ENCODE measurements at regions not wholly inside any gene's neighbourhood (a gene's known extent, or its start where the extent isn't known, plus 50 kb on each side); places are given as distances from the start of the nearest gene placed in this dataset.

GRCh38 chr9:12413986-12414385, 279.2 kb upstream of the TYRP1 start:
- Histone ChIP-seq H2AFZ (ENCODE audit: insufficient read depth, low read depth, low read length, poor library complexity, severe bottlenecking) (no peak overlapping the region), H3K79me2 (ENCODE audit: control insufficient read depth, insufficient read depth, low read length) (no peaks in the 10 kb centered on the region), H3K9ac (ENCODE audit: low read length) (no peak overlapping the region), H3K9me3 (ENCODE audit: control extremely low read depth in 1 of 3, control insufficient read depth in 2 of 3, insufficient read depth in 1 of 3, low read length in 2 of 3) (peaks cover 0 to 2% (median 0%) of the 10 kb centered on the region in 3 donors), H3K4me1 (ENCODE audit: control insufficient read depth in 2 of 2, insufficient read depth in 2 of 2, low read length in 2 of 2) (no peaks in the 10 kb centered on the region), H3K36me3 (replicated peaks in 1 of 2; ENCODE audit: control extremely low read depth in 1 of 2, control insufficient read depth in 1 of 2, extremely low read depth in 1 of 2, insufficient read depth in 2 of 2, low read length in 1 of 2) (no peaks in the 10 kb centered on the region), H3K4me2 (replicated peaks; ENCODE audit: low read depth, low read length, poor library complexity, severe bottlenecking) (no peak overlapping the region), H3K27me3 (replicated peaks in 1 of 4; ENCODE audit: control extremely low read depth in 1 of 4, control insufficient read depth in 3 of 4, insufficient read depth in 4 of 4, low read length in 3 of 4) (no peaks in the 10 kb centered on the region), H4K20me1 (ENCODE audit: control insufficient read depth, insufficient read depth, low read length, poor library complexity, severe bottlenecking) (no peaks in the 10 kb centered on the region), H3K4me3 (ENCODE audit: control extremely low read depth in 1 of 5, extremely low read depth in 1 of 5, insufficient read depth in 1 of 5, low read depth in 2 of 5, low read length in 4 of 5) (no peak overlapping the region), H3K27ac (ENCODE audit: low read length in 2 of 2) (no peak overlapping the region)
- ATAC-seq (ENCODE audit: low read depth) (no peak), DNase-seq (no peak)
- Mint-ChIP-seq H3K27ac (no peak overlapping the region), H3K4me1 (no peaks in the 10 kb centered on the region), H3K9me3 (ENCODE audit: insufficient read depth) (peaks cover 4% of the 10 kb centered on the region), H3K4me3 (no peak overlapping the region), H3K27me3 (no peaks in the 10 kb centered on the region)
- no CpG with 5 or more reads among the region's 2 CpGs for WGBS (ENCODE audit: insufficient coverage)
- ChIA-PET CTCF (no interaction called here), POLR2A (no interaction called here)
- TF ChIP-seq EZH2 (IDR thresholded peaks at IDR 0.05; ENCODE audit: borderline replicate concordance, insufficient read depth, low read depth, low read length, poor library complexity, severe bottlenecking) = no peak
- TF ChIP-seq CTCF (IDR thresholded peaks at IDR 0.05) = no peak
- intact Hi-C loops (cut with micrococcal nuclease) = no loop called here

GRCh38 chr9:12414514-12414913, 278.7 kb upstream of the TYRP1 start:
- Histone ChIP-seq H2AFZ (ENCODE audit: insufficient read depth, low read depth, low read length, poor library complexity, severe bottlenecking) (no peak overlapping the region), H3K27ac (ENCODE audit: low read length in 2 of 2) (no peak overlapping the region), H3K9ac (ENCODE audit: low read length) (no peak overlapping the region), H3K9me3 (ENCODE audit: control extremely low read depth in 1 of 3, control insufficient read depth in 2 of 3, insufficient read depth in 1 of 3, low read length in 2 of 3) (peaks cover 0 to 2% (median 0%) of the 10 kb centered on the region in 3 donors), H4K20me1 (ENCODE audit: control insufficient read depth, insufficient read depth, low read length, poor library complexity, severe bottlenecking) (no peaks in the 10 kb centered on the region), H3K79me2 (ENCODE audit: control insufficient read depth, insufficient read depth, low read length) (no peaks in the 10 kb centered on the region), H3K27me3 (replicated peaks in 1 of 4; ENCODE audit: control extremely low read depth in 1 of 4, control insufficient read depth in 3 of 4, insufficient read depth in 4 of 4, low read length in 3 of 4) (no peaks in the 10 kb centered on the region), H3K4me3 (ENCODE audit: control extremely low read depth in 1 of 5, extremely low read depth in 1 of 5, insufficient read depth in 1 of 5, low read depth in 2 of 5, low read length in 4 of 5) (no peak overlapping the region), H3K4me1 (ENCODE audit: control insufficient read depth in 2 of 2, insufficient read depth in 2 of 2, low read length in 2 of 2) (no peaks in the 10 kb centered on the region), H3K36me3 (replicated peaks in 1 of 2; ENCODE audit: control extremely low read depth in 1 of 2, control insufficient read depth in 1 of 2, extremely low read depth in 1 of 2, insufficient read depth in 2 of 2, low read length in 1 of 2) (no peaks in the 10 kb centered on the region), H3K4me2 (replicated peaks; ENCODE audit: low read depth, low read length, poor library complexity, severe bottlenecking) (no peak overlapping the region)
- Mint-ChIP-seq H3K4me3 (no peak overlapping the region), H3K27ac (no peak overlapping the region), H3K4me1 (no peaks in the 10 kb centered on the region), H3K9me3 (ENCODE audit: insufficient read depth) (peaks cover 2% of the 10 kb centered on the region), H3K27me3 (no peaks in the 10 kb centered on the region)
- intact Hi-C loops (cut with micrococcal nuclease) = no loop called here
- DNase-seq (no peak), ATAC-seq (ENCODE audit: low read depth) (no peak)
- TF ChIP-seq EZH2 (IDR thresholded peaks at IDR 0.05; ENCODE audit: borderline replicate concordance, insufficient read depth, low read depth, low read length, poor library complexity, severe bottlenecking) = no peak
- TF ChIP-seq CTCF (IDR thresholded peaks at IDR 0.05) = no peak
- CTCF ChIA-PET = no interaction called here
- WGBS (ENCODE audit: insufficient coverage) = 100% methylated on average over 1 of the region's 7 CpGs
- POLR2A ChIA-PET = no interaction called here

Measured in B cell (primary cell).